Occipital lobe (tissue), 1 donor: ENCODE measurements at regions not wholly inside any gene's neighbourhood (a gene's known extent, or its start where the extent isn't known, plus 50 kb on each side); places are given as distances from the start of the nearest gene placed in this dataset.

Source experiments
- DNase-seq: peaks from one replicate; lab custom pipeline; 2025; lab: John Stamatoyannopoulos, UW

DNA sequence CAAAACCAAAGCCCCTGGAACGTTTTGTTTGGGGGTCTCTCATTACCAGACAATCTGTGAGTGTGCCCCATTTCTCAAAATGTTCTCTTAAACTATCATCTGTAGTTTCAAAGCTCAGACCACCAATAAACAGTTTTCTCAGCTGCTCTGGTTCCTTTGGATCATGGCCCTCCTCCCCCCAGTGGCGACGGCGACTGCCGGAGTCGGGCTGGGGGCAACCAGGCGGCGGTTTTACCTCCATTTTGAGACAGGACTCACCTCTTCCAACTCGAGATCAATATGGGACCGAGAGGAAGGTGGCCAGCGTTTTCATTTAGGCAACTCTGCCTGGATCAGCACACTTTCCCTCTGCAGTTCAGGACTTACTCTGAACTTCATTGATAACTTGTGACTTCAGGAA lies 141.5 kb upstream of the ZNF32 start:
- no peak for DNase-seq

DNA sequence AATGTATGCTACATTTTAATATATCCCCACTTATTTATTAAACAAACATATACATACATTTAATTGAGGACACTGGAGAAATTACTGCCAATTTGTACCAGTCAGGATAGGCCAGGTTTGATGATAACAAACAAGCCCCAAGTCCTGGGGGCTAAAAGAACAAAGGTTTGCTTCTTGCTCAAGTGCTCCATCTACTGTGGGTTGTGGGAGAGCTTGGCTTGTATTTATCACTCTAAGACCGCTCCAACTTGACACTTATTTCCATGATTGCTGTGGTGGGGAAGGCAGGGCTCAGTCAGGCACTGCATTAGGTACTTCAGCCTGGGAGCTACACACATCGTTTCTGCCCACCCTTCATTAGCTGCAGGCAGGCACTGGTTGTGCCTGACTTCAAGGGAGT lies 136.6 kb upstream of the ZNF32 start:
- DNase-seq: no peak

DNA sequence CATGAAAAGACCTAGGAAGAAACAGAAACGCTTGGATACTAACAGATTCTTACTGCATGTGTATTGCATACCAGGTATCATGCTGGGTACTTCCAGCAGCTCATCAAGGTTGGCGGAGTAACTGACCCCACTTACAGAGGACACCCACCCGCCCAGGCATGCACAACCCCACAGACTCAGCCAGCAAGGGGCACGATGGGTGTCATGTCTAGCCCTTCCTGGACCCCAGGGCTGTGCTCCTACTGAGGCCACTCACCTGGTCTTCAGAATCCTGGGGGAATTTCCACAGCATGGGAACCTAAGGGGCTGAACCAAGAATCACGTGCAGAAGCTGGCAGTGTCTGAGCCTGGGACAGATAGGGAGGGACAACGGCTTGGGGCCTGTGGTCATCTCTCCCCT lies 134.1 kb upstream of the ZNF32 start:
- DNase-seq: no peak

DNA sequence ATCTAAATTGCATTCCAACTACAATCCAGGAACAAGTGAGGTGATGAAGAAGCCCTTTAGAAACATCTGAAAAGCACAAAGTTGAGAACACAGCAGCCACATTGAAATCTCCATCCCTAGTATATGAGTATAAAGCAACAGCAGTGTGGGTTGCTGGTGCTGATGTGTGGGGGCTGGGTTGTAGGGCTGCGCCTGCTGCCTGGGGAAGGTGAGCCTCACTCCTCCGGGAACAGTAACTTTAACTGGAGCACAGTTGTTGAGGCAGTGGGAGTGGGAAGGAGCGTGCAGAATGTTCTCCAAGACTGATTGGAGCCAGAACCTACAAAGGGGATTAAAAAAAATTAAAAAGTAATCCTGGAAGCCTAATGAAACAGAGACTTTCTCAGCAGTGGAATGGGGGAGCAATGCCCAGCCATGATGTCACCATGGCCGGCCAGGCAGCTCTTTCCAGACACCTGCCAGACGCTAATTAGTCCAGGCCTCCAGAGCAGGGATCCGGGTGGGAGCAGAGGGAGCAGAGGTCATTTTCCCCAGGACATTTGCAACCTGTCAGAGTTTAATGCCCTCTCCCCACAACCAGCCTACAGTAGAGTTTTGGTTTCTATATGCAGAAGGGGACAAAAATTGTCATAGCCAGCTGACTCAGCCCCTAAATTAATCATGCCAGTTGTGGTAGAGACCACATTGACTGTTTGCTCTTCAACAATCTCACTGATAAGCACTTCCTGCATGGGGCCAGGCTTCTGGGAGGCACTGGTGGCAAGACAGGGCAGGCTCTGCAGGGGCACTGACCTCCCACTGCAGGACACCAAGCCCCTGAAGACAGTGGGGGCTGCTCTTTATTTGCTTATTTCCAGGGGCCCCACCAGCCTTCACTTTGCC lies 133.0 kb upstream of the ZNF32 start:
- DNase-seq: no peak

DNA sequence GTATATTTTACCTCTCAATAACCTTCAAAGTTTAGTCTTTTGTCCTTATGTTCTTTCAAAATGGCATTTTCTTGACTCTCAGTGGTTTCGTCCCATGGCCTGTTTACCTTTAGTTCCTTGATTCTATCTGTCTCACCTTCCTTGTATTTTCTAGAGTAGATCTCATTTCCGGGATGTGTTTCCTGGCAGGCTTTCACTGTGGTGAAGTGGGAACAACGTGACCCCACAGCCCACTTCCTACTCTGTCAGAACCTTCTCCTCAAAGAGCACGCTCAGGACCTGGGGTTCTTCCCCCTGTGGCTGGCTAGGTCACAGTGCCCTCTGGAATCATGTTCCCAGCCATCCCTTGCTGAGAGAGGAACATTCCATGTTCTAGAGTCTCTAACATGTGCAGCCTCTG lies 129.9 kb upstream of the ZNF32 start:
- DNase-seq: no peak

DNA sequence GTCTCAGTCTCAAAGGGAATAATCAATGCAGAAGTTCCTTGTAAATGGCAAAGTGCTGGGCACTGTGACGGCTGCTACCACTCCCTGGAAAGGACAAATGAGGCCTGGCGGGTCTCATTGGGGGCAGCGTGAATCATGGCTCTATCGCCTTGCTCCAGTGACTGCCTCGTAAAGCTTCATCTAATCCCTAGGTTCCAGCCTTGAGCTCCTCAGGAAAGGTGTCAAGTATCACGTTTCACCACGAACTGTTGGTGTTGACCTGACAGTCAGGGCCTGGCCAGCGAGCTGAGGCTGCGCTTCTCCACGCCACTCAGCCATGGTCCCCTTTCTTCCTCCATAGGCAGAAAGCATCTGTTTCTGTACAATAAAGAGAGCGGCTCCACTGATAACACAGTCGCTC lies 126.7 kb upstream of the ZNF32 start:
- DNase-seq: no peak

DNA sequence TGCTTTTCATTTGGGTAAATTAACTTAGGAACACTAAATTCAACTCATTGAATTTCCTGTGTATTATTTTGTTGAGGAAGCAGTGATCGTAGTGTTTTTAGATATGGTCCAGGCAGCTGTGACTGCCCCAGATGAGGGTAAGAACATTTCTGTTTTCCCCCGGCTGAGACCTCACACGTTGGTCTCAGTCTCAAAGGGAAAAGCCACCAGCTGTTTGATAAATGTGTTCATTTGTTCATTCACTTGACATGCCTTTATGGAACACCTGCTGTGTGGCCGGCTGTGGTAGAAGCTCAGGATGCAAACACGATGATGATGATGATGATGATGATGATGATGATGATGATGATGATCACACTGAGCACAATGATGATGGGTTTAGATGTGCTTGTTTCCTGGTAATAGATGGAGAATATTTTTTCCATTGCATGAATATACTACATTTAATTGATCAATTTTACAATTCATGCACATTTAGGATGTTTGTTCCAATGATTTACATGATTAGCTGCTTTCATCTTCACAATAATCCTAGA lies 125.6 kb upstream of the ZNF32 start:
- DNase-seq: no peak

DNA sequence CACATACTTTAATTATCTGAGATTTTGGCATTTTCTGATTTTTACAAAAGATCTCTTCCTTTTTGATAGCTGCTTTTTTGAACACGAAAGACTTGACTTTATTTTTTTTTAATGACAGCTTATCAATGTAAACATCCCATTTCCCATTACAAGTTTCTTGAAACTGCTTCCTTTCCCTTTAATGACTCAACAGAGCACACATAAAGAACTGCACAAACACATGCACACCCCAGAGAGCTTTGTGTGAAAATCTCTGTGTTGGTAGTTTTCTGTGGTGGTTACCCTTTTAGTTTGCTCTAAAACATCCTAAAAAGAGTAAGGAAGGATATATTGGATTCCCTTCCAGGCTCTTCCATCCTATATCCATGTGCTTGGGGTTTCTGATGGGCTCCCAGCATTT lies 125.1 kb upstream of the ZNF32 start:
- no peak for DNase-seq

DNA sequence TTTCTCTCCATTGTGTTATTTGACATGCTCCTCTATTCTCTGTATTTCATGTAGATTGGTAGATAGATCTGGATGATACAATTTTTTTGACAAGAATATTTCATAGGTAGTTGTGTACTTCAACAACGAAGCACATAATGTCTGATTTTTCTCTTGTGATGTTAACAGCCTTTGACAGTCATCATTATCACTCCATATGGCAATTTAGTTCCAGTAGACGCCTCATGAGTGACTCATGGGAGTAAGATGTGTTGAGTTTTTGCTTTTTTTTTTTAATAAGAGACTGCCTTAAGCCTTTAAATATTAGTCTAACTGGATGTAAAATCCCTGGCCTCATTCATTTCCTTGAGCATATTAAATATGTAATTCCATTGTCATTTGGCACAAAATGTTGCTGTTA lies 123.5 kb upstream of the ZNF32 start:
- no peak for DNase-seq

DNA sequence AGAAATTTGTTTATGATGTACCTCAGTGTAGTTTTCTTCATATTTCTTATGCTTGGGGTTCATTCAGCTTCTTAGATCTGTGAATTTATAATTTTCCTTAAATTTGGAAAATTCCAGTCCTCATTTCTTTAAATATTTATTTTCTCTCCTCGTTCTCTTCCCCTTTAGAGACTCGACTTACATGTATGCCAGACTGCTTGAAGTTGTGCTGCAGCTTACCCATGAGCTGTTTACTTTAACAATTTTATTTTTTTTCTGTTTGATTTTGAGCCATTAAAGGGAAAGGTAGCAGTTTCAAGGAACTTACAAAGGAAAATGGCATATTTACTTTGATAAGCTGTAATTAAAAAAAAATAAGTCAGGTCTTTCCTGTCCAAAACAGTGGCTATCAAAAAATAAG lies 123.0 kb upstream of the ZNF32 start:
- DNase-seq: no peak

DNA sequence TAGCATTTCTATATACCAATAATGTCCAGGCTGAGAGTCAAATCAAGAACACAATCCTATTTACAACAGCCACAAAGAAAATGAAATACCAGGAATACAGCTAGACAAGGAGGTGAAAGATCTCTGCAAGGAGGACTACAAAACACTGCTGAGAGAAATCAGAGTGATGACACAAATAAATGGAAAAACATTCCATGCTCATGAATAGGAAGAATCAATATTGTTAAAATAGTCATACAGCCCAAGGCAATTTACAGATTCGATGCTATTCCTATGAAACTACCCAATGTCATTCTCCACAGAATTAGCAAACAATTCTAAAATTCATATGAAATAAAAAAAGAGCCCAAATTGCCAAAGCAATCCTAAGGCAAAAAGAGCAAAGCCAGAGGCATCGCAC lies 116.8 kb upstream of the ZNF32 start:
- no peak for DNase-seq

DNA sequence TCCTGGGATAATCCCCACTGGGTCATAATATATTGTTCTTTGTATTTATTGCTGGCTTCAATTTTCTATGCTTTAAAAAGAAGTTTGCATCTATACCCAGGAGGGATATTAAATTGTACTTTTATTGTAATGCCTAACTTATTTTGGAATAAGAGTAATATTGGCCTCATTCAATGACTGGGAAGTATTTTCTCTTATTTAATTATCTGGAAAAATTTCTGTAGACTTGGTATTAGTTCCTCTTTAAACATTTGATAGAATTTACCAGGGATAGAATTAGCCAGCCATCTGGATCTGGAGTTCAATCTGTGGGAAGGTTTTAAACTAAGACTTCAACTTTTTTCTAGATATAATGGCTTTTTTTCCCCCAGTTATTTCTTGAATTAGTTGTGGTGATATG lies 115.2 kb upstream of the ZNF32 start:
- DNase-seq: no peak

DNA sequence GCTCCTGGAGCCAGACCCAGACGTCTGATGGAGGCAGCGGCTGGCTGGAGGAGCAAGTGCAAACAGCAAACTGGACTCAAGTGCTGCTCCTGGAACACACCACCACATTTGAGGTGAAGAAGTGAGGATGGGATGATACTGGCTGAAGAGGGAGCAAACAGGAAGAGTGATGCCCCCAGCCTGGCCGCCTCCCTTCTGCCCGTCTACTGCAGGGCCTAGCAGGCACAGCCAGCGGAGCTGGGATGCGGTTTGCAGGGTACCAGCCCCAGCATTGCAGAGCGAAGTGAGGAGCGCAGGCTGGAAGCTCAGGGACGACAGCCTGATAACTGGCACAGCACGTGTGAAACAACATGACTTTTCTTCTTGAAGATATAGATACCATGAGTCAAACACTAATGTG lies 111.8 kb upstream of the ZNF32 start:
- no peak for DNase-seq

DNA sequence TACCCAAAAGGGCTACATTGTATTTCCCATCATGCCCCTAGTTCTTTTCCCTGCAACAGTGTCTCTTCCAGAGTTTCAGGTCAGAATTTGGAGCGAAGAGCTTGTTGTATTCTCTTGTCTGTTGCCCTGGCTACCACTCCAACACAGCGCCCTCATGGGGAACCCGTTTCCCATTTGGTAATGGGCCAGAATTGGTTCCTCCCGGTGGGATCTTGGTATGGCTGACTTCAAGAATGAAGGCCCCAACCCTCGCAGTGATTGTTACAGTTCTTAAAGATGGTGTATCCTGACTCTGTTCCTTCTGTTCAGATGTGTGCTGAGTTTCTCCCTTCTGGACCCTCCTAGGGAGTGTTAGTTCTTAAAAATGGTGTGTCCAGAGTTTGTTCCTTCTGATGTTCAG lies 110.5 kb upstream of the ZNF32 start:
- DNase-seq: no peak

DNA sequence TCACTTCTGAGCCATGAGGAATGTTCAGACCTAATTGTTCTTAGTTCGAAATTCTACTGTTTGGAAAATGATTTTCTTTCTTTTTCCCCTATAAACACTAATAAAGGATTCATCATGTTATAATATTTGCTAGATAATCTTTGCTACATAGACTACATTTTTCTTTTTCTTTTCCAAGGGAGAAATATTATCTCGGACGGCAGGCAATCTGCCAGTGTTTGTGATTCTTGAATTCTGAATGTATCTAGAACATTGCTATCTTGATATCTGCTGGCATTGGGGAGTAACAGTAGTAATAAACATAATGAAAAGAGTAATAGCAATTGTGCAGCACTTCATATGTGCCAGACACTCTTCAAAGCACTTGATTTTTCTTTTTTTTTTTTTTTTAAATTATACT lies 107.7 kb upstream of the ZNF32 start:
- no peak for DNase-seq

DNA sequence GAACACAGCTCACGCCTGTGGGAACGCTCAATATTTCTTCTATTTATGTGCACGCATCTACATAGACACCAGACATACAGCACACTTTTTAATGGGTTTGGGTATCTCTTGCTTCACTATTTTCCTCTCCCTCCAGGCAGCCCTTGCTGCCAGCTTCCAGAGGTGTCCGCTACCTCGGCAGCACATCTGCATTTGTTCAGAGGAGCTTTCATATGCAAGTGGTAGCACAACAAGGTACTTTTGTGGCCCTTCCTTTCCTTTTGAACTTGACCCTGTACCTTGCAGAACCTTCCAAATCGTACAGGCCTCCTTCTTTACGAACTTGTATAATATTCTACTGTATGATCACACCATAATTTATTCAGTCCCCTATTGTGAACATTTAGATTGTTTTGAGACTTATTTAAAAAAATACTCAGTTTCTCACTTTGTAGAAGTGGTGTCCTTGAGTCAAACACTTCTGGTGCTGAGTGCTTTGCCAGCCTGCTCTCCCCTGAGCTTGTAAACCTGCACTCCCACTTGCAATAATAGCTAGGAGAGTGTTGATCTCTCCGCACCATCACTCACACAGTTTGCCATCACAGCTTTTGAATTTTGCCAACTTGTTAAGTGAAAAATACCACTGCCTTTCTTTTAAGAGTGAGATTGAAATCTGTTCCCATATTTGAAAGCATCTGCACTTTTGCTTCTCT lies 106.0 kb upstream of the ZNF32 start:
- DNase-seq: no peak

DNA sequence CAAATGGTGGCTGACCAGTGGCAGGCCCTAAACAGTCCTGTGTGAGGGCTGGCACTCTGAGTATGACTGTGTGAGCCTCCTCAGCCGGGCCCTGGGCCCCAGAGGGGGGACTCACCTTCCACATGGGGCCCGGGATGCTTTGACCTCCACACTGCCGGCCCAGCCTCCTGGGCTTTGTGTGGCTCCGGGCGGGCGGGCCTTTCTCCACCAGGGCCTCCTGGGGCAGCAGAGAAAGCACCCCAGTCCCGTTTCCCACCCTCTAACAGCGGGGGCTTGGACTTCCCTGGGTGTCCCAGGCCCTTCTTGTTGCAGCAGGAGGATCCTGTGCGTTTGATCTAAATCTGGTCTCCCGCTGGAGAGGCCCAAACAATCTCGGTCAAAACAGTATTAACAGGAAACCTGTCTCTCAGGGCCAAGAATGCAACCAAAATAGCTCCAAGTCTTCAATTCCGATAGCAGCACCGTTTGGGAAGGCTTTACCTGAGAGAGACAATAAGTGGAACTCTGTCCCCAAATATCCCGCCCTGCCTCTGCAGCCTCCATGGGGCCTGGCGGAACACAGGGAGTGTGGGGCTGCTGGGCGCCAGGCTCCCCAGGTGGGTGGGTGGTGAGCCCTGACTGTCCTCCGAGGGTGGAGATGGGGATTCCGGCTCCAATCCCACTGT lies 104.8 kb upstream of the ZNF32 start:
- no peak for DNase-seq

DNA sequence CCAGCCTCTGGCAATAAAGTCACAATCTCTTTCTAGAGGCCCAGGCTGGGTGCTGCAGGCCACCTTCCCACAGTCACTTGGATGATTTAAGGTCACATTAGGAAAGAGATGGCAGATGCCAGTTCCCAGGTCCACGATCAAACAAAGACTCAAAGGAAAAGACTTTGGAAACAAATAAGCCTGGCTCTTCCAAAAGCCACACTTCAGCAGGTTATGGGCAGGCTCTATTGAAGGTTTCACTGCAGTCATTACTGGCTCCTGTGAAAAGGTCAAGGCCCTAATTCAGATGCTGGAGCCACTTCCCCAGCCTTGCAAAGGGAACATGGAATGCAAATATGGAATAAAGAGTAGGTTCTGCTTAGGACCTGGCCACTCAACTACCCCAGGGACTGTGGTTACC lies 104.0 kb upstream of the ZNF32 start:
- DNase-seq: no peak

DNA sequence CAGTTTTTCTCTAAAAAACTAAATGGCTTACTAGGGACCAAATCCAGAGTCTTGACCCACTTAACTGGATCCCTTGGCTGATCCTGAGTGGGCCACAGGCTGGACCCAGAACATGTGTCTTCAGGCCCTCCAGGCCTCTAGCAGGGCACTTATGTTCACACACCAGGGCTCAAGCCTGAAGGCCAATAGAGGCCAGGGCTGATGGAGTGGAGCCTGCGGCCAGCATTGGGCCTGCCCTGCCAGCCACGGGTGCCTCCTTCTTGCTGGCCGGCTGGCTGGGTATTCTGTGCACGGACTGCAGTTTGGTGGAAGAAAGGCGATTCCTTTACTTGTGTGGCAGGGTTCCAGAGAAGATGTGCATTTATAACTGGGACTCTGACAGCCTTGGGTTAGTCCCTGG lies 103.0 kb upstream of the ZNF32 start:
- no peak for DNase-seq

DNA sequence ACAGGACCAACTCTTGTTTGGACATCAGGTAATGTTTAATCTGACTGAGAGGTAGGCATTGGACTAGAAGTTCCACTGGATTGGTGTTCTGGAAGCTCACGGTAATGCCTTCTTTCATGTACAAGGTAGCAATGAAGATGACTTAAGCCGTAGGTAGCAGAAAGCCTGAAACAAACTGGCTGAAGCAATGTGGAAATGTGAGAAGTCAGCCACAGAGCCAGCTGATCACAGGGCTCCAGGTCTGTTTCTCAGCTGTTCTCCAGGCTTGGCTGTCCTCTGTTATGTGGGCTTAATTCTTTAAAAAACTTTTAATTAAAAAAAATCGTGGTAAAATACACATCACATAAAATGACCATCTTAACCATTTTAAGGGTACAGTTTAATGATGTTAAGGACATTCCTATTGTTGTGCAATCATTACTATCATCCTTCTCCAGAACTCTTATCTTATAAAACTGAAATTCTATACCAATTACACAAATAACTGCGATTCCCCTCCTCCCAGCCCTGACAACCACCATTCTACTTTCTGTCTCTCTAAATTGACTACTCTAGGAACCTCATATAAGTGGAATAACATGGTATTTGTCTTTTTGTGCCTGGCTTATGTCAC lies 101.4 kb upstream of the ZNF32 start:
- DNase-seq: no peak

DNA sequence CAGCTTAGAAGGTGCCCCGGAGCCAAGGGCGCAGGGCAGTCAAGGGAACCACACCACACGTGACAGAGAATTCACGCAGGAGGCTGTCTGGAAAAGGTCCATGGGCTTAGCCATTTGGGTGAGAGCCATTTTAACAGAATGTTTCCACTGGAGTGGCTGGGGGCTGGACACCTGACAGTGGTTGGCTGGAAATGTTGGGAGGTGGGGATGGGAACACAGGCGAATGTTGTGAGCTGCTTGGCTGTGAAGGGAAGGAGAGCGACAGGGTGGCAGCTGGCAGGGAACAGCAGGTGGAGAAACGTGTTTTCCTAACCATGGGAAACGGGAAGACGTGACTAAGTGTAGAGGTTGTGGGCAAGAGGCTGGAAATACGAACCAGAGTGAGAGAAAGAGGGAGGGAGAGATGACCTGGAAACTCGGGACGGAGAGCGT lies 100.5 kb upstream of the ZNF32 start:
- DNase-seq: no peak

DNA sequence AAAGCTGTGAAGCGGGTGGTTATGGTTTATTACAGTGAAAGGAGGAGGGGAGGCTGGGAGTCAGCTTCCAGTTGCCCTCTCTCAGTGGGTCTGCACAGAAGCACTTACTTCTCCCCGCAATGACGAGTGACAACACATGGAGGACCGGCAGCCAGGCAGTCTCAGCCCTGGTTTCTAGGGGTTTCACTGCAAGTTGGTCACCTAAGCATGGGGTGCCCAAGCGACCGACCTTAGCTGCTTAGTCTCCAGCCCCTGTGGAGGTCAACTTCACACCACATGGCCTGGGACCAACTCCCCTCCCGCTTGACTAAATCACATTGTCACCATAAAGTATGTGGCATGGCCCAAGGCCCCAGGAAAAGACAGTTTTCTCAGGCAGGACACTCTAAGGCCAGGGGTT lies 99.9 kb upstream of the ZNF32 start:
- DNase-seq: no peak
